K562 (cell line): ENCODE measurements at regions not wholly inside any gene's neighbourhood (a gene's known extent, or its start where the extent isn't known, plus 50 kb on each side); places are given as distances from the start of the nearest gene placed in this dataset.

Experiments used
- ATAC-seq: fragments of 200-7000 bp; cut with Tn5 transposase; 3 replicates; pipeline ENCODE4 v1.9.1; 2020; ENCODE audit warnings: moderate library complexity
- BruUV-seq: library from RNA; stranded (reverse); fragments of 400-500 nt; replicated peaks from 2 replicates; lab custom pipeline; 2021; lab: Mats Ljungman, UMichigan
- CTCF ChIA-PET: fragments of 300-600 bp; formaldehyde crosslinking; extraction: SDS; loops from one replicate; lab custom pipeline; 2021; ENCODE audit warnings: low intra/inter-chr PET ratio; lab: Yijun Ruan, JAX
- POLR2A ChIA-PET: fragments of 300-600, 350-650 bp; sonication (Branson Sonifier 250); formaldehyde crosslinking; extraction: SDS; loops from one replicate; lab custom pipeline; 2021; ENCODE audit warnings: antibody characterized with exemption, inconsistent platforms; lab: Yijun Ruan, JAX
- DNase-seq, 4 experiments: peaks; one replicate each; pipeline versions ENCODE4 v3.0.0 to v3.0.0-alpha.2; 2011 to 2018; ENCODE audit warnings: low spot score in 3 of 4, mixed read lengths in 3 of 4; ENCODE audit errors: extremely low read depth in 1 of 4
- FAIRE-seq: peaks from 2 replicates; lab custom pipeline; 2011; peaks lifted over from hg19 to GRCh38; lab: Jason Lieb, UNC
- H2AFZ ChIP-seq: 2 replicates; pipeline ENCODE4 v1.6.0; 2011; ENCODE audit warnings: low read depth, low read length, control low read depth, inconsistent platforms
- H3K27ac ChIP-seq: fragments of 200-600 bp; 3 replicates; pipeline ENCODE4 v1.8.0; 2011; ENCODE audit warnings: low read depth, mild to moderate bottlenecking, control low read depth, inconsistent platforms, low read length, moderate library complexity, mixed read lengths; ENCODE audit errors: extremely low read depth
- H3K27me3 ChIP-seq, 2 experiments: fragments of 300-600 bp in 1 of 2; 2 replicates in 1 of 2; 3 replicates in 1 of 2; pipeline versions ENCODE4 v1.6.0 to v1.8.0; 2011; ENCODE audit warnings: inconsistent platforms in 2 of 2, low read length in 2 of 2, mild to moderate bottlenecking in 1 of 2, mixed read lengths in 1 of 2, moderate library complexity in 1 of 2; ENCODE audit not compliant: control insufficient read depth in 2 of 2, insufficient read depth in 2 of 2
- H3K36me3 ChIP-seq: fragments of 300-600 bp; 3 replicates; pipeline ENCODE4 v1.8.0; 2011; ENCODE audit warnings: mild to moderate bottlenecking, low read length, inconsistent platforms; ENCODE audit not compliant: control insufficient read depth, insufficient read depth
- H3K4me1 ChIP-seq, 2 experiments: fragments of 200-600 bp in 1 of 2; replicated peaks in 1 of 2; 2 replicates in 1 of 2; 3 replicates in 1 of 2; pipeline versions ENCODE4 v1.5.1 to v1.8.0; 2011; ENCODE audit warnings: inconsistent platforms in 2 of 2, low read length in 2 of 2, mild to moderate bottlenecking in 1 of 2, mixed read lengths in 1 of 2, moderate library complexity in 1 of 2; ENCODE audit not compliant: control insufficient read depth in 2 of 2, insufficient read depth in 2 of 2
- H3K4me2 ChIP-seq: 2 replicates; pipeline ENCODE4 v1.6.1; 2011; ENCODE audit warnings: low read length, control low read depth, inconsistent platforms, mixed read lengths; ENCODE audit not compliant: insufficient read depth
- H3K4me3 ChIP-seq: fragments of 200-600 bp; sonication (generic), shearing (Covaris generic); 2 replicates; pipeline ENCODE4 v1.5.1; 2016; ENCODE audit warnings: control low read depth, inconsistent platforms
- H3K79me2 ChIP-seq: fragments of 200-600 bp; 3 replicates; pipeline ENCODE4 v1.8.0; 2011; ENCODE audit warnings: low read length, inconsistent platforms; ENCODE audit not compliant: control insufficient read depth, insufficient read depth
- H3K9ac ChIP-seq, 2 experiments: 2 replicates each; pipeline versions ENCODE4 v1.6.0 to v1.6.1; 2011; ENCODE audit warnings: low read depth in 2 of 2, low read length in 2 of 2, control low read depth in 1 of 2, inconsistent platforms in 1 of 2, mild to moderate bottlenecking in 1 of 2, mixed read lengths in 1 of 2; ENCODE audit not compliant: insufficient read depth in 1 of 2
- H3K9me1 ChIP-seq: one replicate; pipeline ENCODE4 v1.6.0; 2011; ENCODE audit warnings: inconsistent platforms, mild to moderate bottlenecking, low read length, moderate library complexity; ENCODE audit not compliant: control insufficient read depth, insufficient read depth
- H3K9me3 ChIP-seq: replicated peaks from 2 replicates; pipeline ENCODE4 v1.5.1; 2011; ENCODE audit warnings: low read depth, low read length, inconsistent platforms; ENCODE audit not compliant: control insufficient read depth, insufficient read depth
- H4K20me1 ChIP-seq: replicated peaks from 2 replicates; pipeline ENCODE4 v1.6.1; 2011; ENCODE audit warnings: low read length, inconsistent platforms, mixed read lengths; ENCODE audit not compliant: control insufficient read depth, insufficient read depth
- CHAMP1 ChIP-seq: fragments of 450-650 bp; IDR thresholded peaks from 2 replicates; pipeline ENCODE4 v1.6.1; 2016; ENCODE audit warnings: mild to moderate bottlenecking
- JUND ChIP-seq, 2 experiments: IDR thresholded peaks; 2 replicates in 1 of 2; 3 replicates in 1 of 2; pipeline ENCODE4 v1.6.1; 2011; ENCODE audit warnings: borderline replicate concordance in 2 of 2, low read depth in 2 of 2, low read length in 2 of 2, improper control_type of control experiment in 1 of 2, missing biosample characterization in 1 of 2, missing genetic modification characterization in 1 of 2, missing genetic modification reagents in 1 of 2
- PYGO2 ChIP-seq: fragments of 450-650 bp; IDR thresholded peaks from 2 replicates; pipeline ENCODE4 v1.6.1; 2016; ENCODE audit warnings: mild to moderate bottlenecking, missing genetic modification characterization, moderate library complexity, missing compliant biosample characterization
- WGBS: fragments of 100-300 bp; shearing (Covaris generic); methylation state at CpG from one replicate; pipeline ENCODE4 v1.1.6; 2016; ENCODE audit warnings: low coverage, mixed read lengths; ENCODE audit not compliant: insufficient coverage; ENCODE audit errors: missing lambda C conversion rate; 5-methylcytosine and 5-hydroxymethylcytosine counted together
- in situ Hi-C: fragments of 300-500 bp; cut with MboI; formaldehyde crosslinking; loops from 4 replicates; pipeline ENCODE4 v1.15.0; 2018; ENCODE audit warnings: inconsistent platforms, mixed read lengths
- intact Hi-C: fragments of 100-400 bp; cut with micrococcal nuclease; formaldehyde crosslinking; loops from 2 replicates; pipeline ENCODE4 v1.14.2; 2022
- TF ChIP-seq, protein P1 (sequence below): fragments of 450-650 bp; formaldehyde crosslinking; IDR thresholded peaks from 2 replicates; pipeline ENCODE4 v1.4.0; 2020; ENCODE audit warnings: mild to moderate bottlenecking
- TF ChIP-seq, protein P2 (sequence below): sonication (generic); formaldehyde crosslinking; IDR thresholded peaks from 2 replicates; pipeline ENCODE4 v1.8.1; 2023; ENCODE audit warnings: mild to moderate bottlenecking, missing genetic modification reagents
- TF ChIP-seq, protein P3 (sequence below): fragments of 250-450 bp; sonication (Bioruptor Pico); IDR thresholded peaks from 2 replicates; pipeline ENCODE4 v1.8.0; 2022; ENCODE audit warnings: inconsistent platforms, mild to moderate bottlenecking, moderate library complexity, borderline replicate concordance

DNA sequence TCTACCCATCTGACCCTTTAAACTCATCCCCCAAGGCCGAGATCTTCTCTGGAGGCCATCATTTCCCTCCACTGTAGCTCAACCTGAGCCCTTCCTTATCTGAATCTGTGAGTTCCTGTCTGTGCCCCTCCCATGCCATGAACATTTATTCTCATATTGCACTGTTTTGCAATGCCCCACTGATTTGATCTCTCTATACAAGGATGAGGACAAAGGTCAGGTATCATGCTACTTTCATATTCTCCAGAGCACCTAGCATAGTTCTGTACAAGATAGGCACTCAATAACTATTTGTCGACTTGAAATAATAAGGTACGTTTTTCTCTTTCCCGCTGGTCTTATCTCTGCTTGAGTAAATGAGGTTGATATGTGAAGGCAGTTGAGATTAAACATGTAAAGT is 135.5 kb downstream of the KLF5 start (continued):
- TF ChIP-seq, protein P1, sequence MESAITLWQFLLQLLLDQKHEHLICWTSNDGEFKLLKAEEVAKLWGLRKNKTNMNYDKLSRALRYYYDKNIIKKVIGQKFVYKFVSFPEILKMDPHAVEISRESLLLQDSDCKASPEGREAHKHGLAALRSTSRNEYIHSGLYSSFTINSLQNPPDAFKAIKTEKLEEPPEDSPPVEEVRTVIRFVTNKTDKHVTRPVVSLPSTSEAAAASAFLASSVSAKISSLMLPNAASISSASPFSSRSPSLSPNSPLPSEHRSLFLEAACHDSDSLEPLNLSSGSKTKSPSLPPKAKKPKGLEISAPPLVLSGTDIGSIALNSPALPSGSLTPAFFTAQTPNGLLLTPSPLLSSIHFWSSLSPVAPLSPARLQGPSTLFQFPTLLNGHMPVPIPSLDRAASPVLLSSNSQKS (CRISPR knock-in tag): no peak

DNA sequence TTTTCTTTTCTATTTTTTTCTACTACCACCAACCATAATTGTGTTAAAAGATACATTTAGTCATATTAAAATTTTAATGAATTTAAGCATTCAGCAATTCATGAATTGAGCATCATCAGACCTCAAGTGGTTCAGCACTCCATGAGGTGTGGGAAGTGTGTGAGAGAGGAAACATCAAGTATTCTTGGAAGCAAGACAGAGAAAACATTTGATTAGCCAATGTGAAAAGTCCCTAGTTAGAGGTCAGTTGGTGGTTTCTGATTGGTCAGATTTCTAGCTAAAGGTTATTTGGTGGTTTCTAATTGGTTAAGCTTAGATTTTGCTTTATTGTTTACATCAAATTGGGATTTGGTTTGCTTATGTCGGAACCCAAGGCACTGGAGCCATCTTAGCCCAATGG is 134.7 kb downstream of the KLF5 start:
- Histone ChIP-seq H3K9me1 (no peaks in the 10 kb centered on the region), H3K79me2 (no peaks in the 10 kb centered on the region), H3K4me3 (no peak overlapping the region), H4K20me1 (no peaks in the 10 kb centered on the region), H3K4me1 (no peaks in the 10 kb centered on the region), H3K9me3 (no peaks in the 10 kb centered on the region), H3K27ac (no peak overlapping the region), H2AFZ (no peak overlapping the region), H3K36me3 (no peaks in the 10 kb centered on the region), H3K9ac (no peak overlapping the region), H3K4me2 (no peak overlapping the region), H3K27me3 (no peaks in the 10 kb centered on the region)
- ATAC-seq (no peak), FAIRE-seq (no peak), DNase-seq (no peak)
- 0% methylated on average over 1 of the region's 1 CpG for WGBS
- no peak for TF ChIP-seq JUND (IDR thresholded peaks at IDR 0.05; ENCODE audit: borderline replicate concordance, low read depth, low read length)
- TF ChIP-seq JUND (tag; IDR thresholded peaks at IDR 0.05; ENCODE audit: borderline replicate concordance, low read depth, low read length): no peak
- TF ChIP-seq PYGO2: no peak
- TF ChIP-seq CHAMP1: no peak
- TF ChIP-seq, protein P2, sequence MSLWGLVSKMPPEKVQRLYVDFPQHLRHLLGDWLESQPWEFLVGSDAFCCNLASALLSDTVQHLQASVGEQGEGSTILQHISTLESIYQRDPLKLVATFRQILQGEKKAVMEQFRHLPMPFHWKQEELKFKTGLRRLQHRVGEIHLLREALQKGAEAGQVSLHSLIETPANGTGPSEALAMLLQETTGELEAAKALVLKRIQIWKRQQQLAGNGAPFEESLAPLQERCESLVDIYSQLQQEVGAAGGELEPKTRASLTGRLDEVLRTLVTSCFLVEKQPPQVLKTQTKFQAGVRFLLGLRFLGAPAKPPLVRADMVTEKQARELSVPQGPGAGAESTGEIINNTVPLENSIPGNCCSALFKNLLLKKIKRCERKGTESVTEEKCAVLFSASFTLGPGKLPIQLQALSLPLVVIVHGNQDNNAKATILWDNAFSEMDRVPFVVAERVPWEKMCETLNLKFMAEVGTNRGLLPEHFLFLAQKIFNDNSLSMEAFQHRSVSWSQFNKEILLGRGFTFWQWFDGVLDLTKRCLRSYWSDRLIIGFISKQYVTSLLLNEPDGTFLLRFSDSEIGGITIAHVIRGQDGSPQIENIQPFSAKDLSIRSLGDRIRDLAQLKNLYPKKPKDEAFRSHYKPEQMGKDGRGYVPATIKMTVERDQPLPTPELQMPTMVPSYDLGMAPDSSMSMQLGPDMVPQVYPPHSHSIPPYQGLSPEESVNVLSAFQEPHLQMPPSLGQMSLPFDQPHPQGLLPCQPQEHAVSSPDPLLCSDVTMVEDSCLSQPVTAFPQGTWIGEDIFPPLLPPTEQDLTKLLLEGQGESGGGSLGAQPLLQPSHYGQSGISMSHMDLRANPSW (CRISPR knock-in tag): no peak
- TF ChIP-seq, protein P3, sequence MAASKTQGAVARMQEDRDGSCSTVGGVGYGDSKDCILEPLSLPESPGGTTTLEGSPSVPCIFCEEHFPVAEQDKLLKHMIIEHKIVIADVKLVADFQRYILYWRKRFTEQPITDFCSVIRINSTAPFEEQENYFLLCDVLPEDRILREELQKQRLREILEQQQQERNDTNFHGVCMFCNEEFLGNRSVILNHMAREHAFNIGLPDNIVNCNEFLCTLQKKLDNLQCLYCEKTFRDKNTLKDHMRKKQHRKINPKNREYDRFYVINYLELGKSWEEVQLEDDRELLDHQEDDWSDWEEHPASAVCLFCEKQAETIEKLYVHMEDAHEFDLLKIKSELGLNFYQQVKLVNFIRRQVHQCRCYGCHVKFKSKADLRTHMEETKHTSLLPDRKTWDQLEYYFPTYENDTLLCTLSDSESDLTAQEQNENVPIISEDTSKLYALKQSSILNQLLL: no peak
- BruUV-seq: no TSS peak
- in situ Hi-C loops: no loop called here
- CTCF ChIA-PET: no interaction called here
- POLR2A ChIA-PET: no interaction called here
- intact Hi-C loops: no loop called here
